Keratinocyte (primary cell): ENCODE measurements at regions not wholly inside any gene's neighbourhood (a gene's known extent, or its start where the extent isn't known, plus 50 kb on each side); places are given as distances from the start of the nearest gene placed in this dataset.

Source experiments
- DNase-seq: peaks from one replicate; pipeline ENCODE4 v3.0.0-alpha.2; 2011; ENCODE audit warnings: low read depth, missing footprints, low spot score
- FAIRE-seq: peaks from 2 replicates; lab custom pipeline; 2011; peaks lifted over from hg19 to GRCh38; lab: Jason Lieb, UNC
- H2AFZ ChIP-seq: 2 replicates; pipeline ENCODE4 v1.6.0; 2012; ENCODE audit warnings: low read length, control low read depth, inconsistent platforms; ENCODE audit not compliant: control insufficient read depth
- H3K27ac ChIP-seq: 2 replicates; pipeline ENCODE4 v1.5.1; 2011; ENCODE audit warnings: low read length; ENCODE audit not compliant: control insufficient read depth, insufficient read depth
- H3K27me3 ChIP-seq: 3 replicates; pipeline ENCODE4 v1.6.0; 2011; ENCODE audit warnings: low read length; ENCODE audit not compliant: control insufficient read depth, insufficient read depth; ENCODE audit errors: extremely low read depth
- H3K36me3 ChIP-seq, 2 experiments: 2 replicates in 1 of 2; 3 replicates in 1 of 2; pipeline ENCODE4 v1.5.1; 2011; ENCODE audit warnings: low read length in 2 of 2, mild to moderate bottlenecking in 1 of 2; ENCODE audit not compliant: control insufficient read depth in 2 of 2, insufficient read depth in 2 of 2; ENCODE audit errors: extremely low read depth in 1 of 2
- H3K4me1 ChIP-seq: 3 replicates; pipeline ENCODE4 v1.5.1; 2011; ENCODE audit warnings: low read length; ENCODE audit not compliant: control insufficient read depth, insufficient read depth; ENCODE audit errors: extremely low read depth
- H3K4me2 ChIP-seq: 3 replicates; pipeline ENCODE4 v1.6.0; 2011; ENCODE audit warnings: low read depth, low read length; ENCODE audit not compliant: control insufficient read depth, insufficient read depth; ENCODE audit errors: extremely low read depth
- H3K4me3 ChIP-seq, 3 experiments: fragments of 200-600 bp in 1 of 3; sonication (generic) in 1 of 3; 2 replicates in 2 of 3; 3 replicates in 1 of 3; pipeline ENCODE4 v1.5.1; 2011 to 2016; ENCODE audit warnings: low read length in 3 of 3, mild to moderate bottlenecking in 3 of 3, control low read depth in 2 of 3, inconsistent platforms in 1 of 3, low read depth in 1 of 3, mixed read lengths in 1 of 3, mixed run types in 1 of 3, moderate library complexity in 1 of 3; ENCODE audit not compliant: control insufficient read depth in 2 of 3, insufficient read depth in 2 of 3; ENCODE audit errors: extremely low read depth in 1 of 3
- H3K79me2 ChIP-seq: 2 replicates; pipeline ENCODE4 v1.6.0; 2012; ENCODE audit warnings: low read length; ENCODE audit not compliant: control insufficient read depth, insufficient read depth
- H3K9ac ChIP-seq: 3 replicates; pipeline ENCODE4 v1.6.0; 2011; ENCODE audit warnings: low read length; ENCODE audit not compliant: control insufficient read depth, insufficient read depth; ENCODE audit errors: extremely low read depth
- H3K9me1 ChIP-seq: 3 replicates; pipeline ENCODE4 v1.6.0; 2011; ENCODE audit warnings: low read length; ENCODE audit not compliant: control insufficient read depth, insufficient read depth; ENCODE audit errors: extremely low read depth
- H3K9me3 ChIP-seq: 2 replicates; pipeline ENCODE4 v1.5.1; 2012; ENCODE audit warnings: low read depth, low read length; ENCODE audit not compliant: control insufficient read depth
- H4K20me1 ChIP-seq: 3 replicates; pipeline ENCODE4 v1.6.0; 2011; ENCODE audit warnings: low read length; ENCODE audit not compliant: control insufficient read depth, insufficient read depth; ENCODE audit errors: extremely low read depth
- EZH2 ChIP-seq: IDR thresholded peaks from one replicate; pipeline ENCODE4 v1.6.1; 2012; ENCODE audit warnings: inconsistent platforms, mild to moderate bottlenecking, low read length, moderate library complexity
- dilution Hi-C: fragments of 300-500 bp; cut with MboI; formaldehyde crosslinking; loops from one replicate; pipeline ENCODE4 v1.7.0; 2020; ENCODE audit warnings: low sequenced_read_pairs; ENCODE audit not compliant: extremely low pct_ligation_motif_present
- TF ChIP-seq, protein P1 (sequence below), 3 experiments: IDR thresholded peaks in 1 of 3; conservative IDR thresholded peaks in 1 of 3; optimal IDR thresholded peaks in 1 of 3; 2 replicates in 2 of 3; 3 replicates in 1 of 3; pipeline versions ENCODE3 to v1.5.1; 2011; ENCODE audit warnings: low read length in 3 of 3, mild to moderate bottlenecking in 3 of 3, moderate library complexity in 2 of 3, control low read depth in 1 of 3, inconsistent platforms in 1 of 3; ENCODE audit not compliant: insufficient read depth in 2 of 3; ENCODE audit errors: extremely low read depth in 1 of 3

DNA sequence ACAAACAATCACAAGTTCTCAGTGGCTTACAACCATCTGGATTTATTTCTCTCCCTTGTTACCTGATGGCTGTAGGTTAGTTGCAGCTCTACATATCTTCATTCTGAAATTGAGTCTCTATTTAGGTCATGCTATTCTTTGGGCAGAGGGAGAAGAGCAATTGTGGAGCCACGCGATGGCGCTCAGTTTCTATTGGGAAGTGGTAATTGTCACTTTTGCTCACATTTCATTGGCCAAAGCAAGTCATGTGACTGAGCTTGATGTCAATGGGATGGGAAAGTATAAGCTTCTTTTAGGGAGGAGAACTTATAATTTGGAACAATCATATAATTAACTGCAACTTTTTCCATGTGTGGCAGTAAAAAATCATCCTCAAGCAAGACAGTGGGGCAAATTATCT is 166.5 kb downstream of the LMO4 start:
- no peaks in the 10 kb centered on the region for H3K9me1 ChIP-seq
- H3K9ac ChIP-seq = no peak overlapping the region
- no peak for TF ChIP-seq EZH2
- TF ChIP-seq, protein P1, sequence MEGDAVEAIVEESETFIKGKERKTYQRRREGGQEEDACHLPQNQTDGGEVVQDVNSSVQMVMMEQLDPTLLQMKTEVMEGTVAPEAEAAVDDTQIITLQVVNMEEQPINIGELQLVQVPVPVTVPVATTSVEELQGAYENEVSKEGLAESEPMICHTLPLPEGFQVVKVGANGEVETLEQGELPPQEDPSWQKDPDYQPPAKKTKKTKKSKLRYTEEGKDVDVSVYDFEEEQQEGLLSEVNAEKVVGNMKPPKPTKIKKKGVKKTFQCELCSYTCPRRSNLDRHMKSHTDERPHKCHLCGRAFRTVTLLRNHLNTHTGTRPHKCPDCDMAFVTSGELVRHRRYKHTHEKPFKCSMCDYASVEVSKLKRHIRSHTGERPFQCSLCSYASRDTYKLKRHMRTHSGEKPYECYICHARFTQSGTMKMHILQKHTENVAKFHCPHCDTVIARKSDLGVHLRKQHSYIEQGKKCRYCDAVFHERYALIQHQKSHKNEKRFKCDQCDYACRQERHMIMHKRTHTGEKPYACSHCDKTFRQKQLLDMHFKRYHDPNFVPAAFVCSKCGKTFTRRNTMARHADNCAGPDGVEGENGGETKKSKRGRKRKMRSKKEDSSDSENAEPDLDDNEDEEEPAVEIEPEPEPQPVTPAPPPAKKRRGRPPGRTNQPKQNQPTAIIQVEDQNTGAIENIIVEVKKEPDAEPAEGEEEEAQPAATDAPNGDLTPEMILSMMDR (optimal IDR thresholded peaks at IDR 0.05 in 1 of 3, IDR thresholded peaks at IDR 0.05 in 1 of 3, conservative IDR thresholded peaks at IDR 0.05 in 1 of 3; ENCODE audit: extremely low read depth in 1 of 3, insufficient read depth in 2 of 3, low read length in 3 of 3) = no peak
- H3K36me3 ChIP-seq = no peaks in the 10 kb centered on the region
- no peak overlapping the region for H3K4me3 ChIP-seq
- H2AFZ ChIP-seq = no peak overlapping the region
- no peaks in the 10 kb centered on the region for H3K9me3 ChIP-seq
- no peak for DNase-seq
- H3K27me3 ChIP-seq = no peaks in the 10 kb centered on the region
- H3K79me2 ChIP-seq = no peaks in the 10 kb centered on the region
- dilution Hi-C loops = no loop called here
- no peak for FAIRE-seq
- H4K20me1 ChIP-seq = no peaks in the 10 kb centered on the region
- H3K4me1 ChIP-seq = no peaks in the 10 kb centered on the region
- no peak overlapping the region for H3K27ac ChIP-seq
- H3K4me2 ChIP-seq = no peak overlapping the region

DNA sequence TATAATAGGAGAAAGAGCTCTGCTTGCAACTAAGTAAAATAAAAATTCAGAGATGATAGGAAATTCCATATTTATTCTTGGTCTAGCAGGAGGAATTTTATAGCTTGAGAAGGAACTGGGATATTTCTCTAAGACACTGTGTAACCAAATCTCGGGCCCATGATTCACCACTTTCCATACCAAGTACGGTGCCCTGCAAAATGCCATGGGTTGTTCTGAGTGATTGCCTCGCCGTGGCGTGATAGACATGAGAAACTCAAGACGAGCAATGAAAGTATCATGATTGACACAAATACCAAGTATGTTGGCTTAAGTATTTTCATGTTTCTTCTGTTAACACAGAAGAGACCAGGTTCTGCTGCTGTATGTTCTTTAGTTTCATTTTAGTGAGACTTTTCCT is 167.2 kb downstream of the LMO4 start:
- Histone ChIP-seq H3K4me3 (no peak overlapping the region), H3K9ac (no peak overlapping the region), H3K79me2 (no peaks in the 10 kb centered on the region), H3K4me2 (no peak overlapping the region), H3K27ac (no peak overlapping the region), H3K27me3 (no peaks in the 10 kb centered on the region), H4K20me1 (no peaks in the 10 kb centered on the region), H3K9me1 (no peaks in the 10 kb centered on the region), H2AFZ (no peak overlapping the region), H3K36me3 (no peaks in the 10 kb centered on the region), H3K9me3 (no peaks in the 10 kb centered on the region), H3K4me1 (no peaks in the 10 kb centered on the region)
- dilution Hi-C loops = no loop called here
- no peak for TF ChIP-seq EZH2
- TF ChIP-seq, protein P1 (optimal IDR thresholded peaks at IDR 0.05 in 1 of 3, IDR thresholded peaks at IDR 0.05 in 1 of 3, conservative IDR thresholded peaks at IDR 0.05 in 1 of 3; ENCODE audit: extremely low read depth in 1 of 3, insufficient read depth in 2 of 3, low read length in 3 of 3) = no peak
- no peak for FAIRE-seq
- no peak for DNase-seq
